ENCODE measurements at regions not wholly inside any gene's neighbourhood (a gene's known extent, or its start where the extent isn't known, plus 50 kb on each side); places are given as distances from the start of the nearest gene placed in this dataset.

DNA sequence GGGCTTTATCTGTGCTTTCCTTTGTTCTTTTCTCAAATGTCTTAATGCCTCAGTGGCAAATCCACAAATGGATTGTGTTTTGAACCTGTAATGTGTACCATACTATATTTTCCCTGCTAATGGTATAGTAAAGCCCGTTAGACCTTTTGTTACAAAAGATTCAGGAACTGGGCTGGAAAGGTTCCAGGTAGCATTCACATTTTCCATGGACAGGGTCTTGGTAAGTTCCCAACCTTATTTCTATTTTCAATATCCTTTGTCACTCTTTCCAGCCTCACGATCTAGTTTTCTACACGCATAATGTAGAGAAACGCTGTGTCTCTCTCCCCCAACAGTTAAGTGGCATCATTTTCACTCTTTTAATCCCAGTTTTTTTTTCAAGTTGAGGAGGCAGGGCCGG is 153.0 kb downstream of the PLCE1 start:
- Histone ChIP-seq H3K4me1 (ENCODE audit: control insufficient read depth in 1 of 2, insufficient read depth in 2 of 2, low read length in 2 of 2) (no peaks in the 10 kb centered on the region), H3K36me3 (replicated peaks in 1 of 2; ENCODE audit: control insufficient read depth in 1 of 2, insufficient read depth in 2 of 2, low read length in 2 of 2) (no peaks in the 10 kb centered on the region), H3K27ac (ENCODE audit: low read depth in 1 of 2, low read length in 2 of 2) (no peak overlapping the region), H3K9me3 (replicated peaks in 1 of 2; ENCODE audit: control insufficient read depth in 1 of 2, insufficient read depth in 1 of 2, low read length in 2 of 2) (peaks cover 0 to 5% of the 10 kb centered on the region in 2 donors), H3K27me3 (ENCODE audit: control insufficient read depth in 2 of 2, insufficient read depth in 2 of 2, low read length in 2 of 2) (no peaks in the 10 kb centered on the region), H3K9ac (ENCODE audit: insufficient read depth, low read length, poor library complexity, severe bottlenecking) (no peak overlapping the region), H3K4me2 (replicated peaks; ENCODE audit: extremely low read depth, low read length, poor library complexity, severe bottlenecking) (no peak overlapping the region), H2AFZ (ENCODE audit: insufficient read depth, low read depth, low read length, poor library complexity, severe bottlenecking) (no peak overlapping the region), H3K4me3 (replicated peaks in 1 of 3; ENCODE audit: low read depth in 2 of 3, low read length in 3 of 3) (no peak overlapping the region), H3K79me2 (ENCODE audit: insufficient read depth, low read length) (no peaks in the 10 kb centered on the region), H4K20me1 (ENCODE audit: insufficient read depth, low read length) (no peaks in the 10 kb centered on the region)
- DNase-seq: no peak
- TF ChIP-seq, protein P1, sequence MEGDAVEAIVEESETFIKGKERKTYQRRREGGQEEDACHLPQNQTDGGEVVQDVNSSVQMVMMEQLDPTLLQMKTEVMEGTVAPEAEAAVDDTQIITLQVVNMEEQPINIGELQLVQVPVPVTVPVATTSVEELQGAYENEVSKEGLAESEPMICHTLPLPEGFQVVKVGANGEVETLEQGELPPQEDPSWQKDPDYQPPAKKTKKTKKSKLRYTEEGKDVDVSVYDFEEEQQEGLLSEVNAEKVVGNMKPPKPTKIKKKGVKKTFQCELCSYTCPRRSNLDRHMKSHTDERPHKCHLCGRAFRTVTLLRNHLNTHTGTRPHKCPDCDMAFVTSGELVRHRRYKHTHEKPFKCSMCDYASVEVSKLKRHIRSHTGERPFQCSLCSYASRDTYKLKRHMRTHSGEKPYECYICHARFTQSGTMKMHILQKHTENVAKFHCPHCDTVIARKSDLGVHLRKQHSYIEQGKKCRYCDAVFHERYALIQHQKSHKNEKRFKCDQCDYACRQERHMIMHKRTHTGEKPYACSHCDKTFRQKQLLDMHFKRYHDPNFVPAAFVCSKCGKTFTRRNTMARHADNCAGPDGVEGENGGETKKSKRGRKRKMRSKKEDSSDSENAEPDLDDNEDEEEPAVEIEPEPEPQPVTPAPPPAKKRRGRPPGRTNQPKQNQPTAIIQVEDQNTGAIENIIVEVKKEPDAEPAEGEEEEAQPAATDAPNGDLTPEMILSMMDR (IDR thresholded peaks at IDR 0.05): no peak
- no peak overlapping the region for H3K4me3 Mint-ChIP-seq
- peaks cover 2 to 25% (median 10%) of the 10 kb centered on the region in 7 donors for H3K9me3 Mint-ChIP-seq
- intact Hi-C loops (cut with micrococcal nuclease): no loop called here
- H3K4me1 Mint-ChIP-seq: no peaks in the 10 kb centered on the region
- 94% methylated on average over 3 of the region's 5 CpGs for WGBS (ENCODE audit: insufficient coverage)
- no peak overlapping the region for H3K27ac Mint-ChIP-seq
- no peaks in the 10 kb centered on the region for H3K36me3 Mint-ChIP-seq
- peaks cover 0 to 6% (median 0%) of the 10 kb centered on the region in 3 donors for H3K27me3 Mint-ChIP-seq (ENCODE audit: low read depth in 3 of 3)

DNA sequence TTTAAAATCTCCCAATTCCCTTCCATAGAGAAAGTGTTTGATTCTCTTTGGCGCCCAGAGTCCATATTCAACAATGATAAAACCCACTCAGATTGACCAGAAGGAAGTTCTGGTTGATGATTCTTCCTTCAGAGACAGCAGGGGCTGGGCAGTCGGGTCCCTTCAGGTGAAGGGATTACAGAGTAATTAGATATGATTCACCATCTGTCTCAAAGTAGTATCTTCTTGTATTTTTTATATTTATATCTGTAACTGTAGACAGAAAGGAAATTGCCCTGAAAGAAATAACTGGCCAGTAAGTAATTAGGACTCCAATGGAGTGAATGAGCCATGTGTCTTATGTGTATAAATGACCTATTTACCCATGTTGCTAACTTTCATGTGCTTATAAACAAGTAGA is 156.0 kb downstream of the PLCE1 start:
- Histone ChIP-seq H4K20me1 (ENCODE audit: insufficient read depth, low read length) (no peaks in the 10 kb centered on the region), H3K9me3 (replicated peaks in 1 of 2; ENCODE audit: control insufficient read depth in 1 of 2, insufficient read depth in 1 of 2, low read length in 2 of 2) (peaks cover 0 to 5% of the 10 kb centered on the region in 2 donors), H3K9ac (ENCODE audit: insufficient read depth, low read length, poor library complexity, severe bottlenecking) (no peak overlapping the region), H3K79me2 (ENCODE audit: insufficient read depth, low read length) (no peaks in the 10 kb centered on the region), H3K4me3 (replicated peaks in 1 of 3; ENCODE audit: low read depth in 2 of 3, low read length in 3 of 3) (no peak overlapping the region), H2AFZ (ENCODE audit: insufficient read depth, low read depth, low read length, poor library complexity, severe bottlenecking) (no peak overlapping the region), H3K27ac (ENCODE audit: low read depth in 1 of 2, low read length in 2 of 2) (no peak overlapping the region), H3K27me3 (ENCODE audit: control insufficient read depth in 2 of 2, insufficient read depth in 2 of 2, low read length in 2 of 2) (no peaks in the 10 kb centered on the region), H3K36me3 (replicated peaks in 1 of 2; ENCODE audit: control insufficient read depth in 1 of 2, insufficient read depth in 2 of 2, low read length in 2 of 2) (no peaks in the 10 kb centered on the region), H3K4me2 (replicated peaks; ENCODE audit: extremely low read depth, low read length, poor library complexity, severe bottlenecking) (no peak overlapping the region), H3K4me1 (ENCODE audit: control insufficient read depth in 1 of 2, insufficient read depth in 2 of 2, low read length in 2 of 2) (no peaks in the 10 kb centered on the region)
- no CpG with 5 or more reads among the region's 2 CpGs for WGBS (ENCODE audit: insufficient coverage)
- TF ChIP-seq, protein P1 (IDR thresholded peaks at IDR 0.05): no peak
- H3K4me3 Mint-ChIP-seq: no peak overlapping the region
- no peaks in the 10 kb centered on the region for H3K36me3 Mint-ChIP-seq
- H3K27me3 Mint-ChIP-seq (ENCODE audit: low read depth in 3 of 3): peaks cover 0 to 6% (median 1%) of the 10 kb centered on the region in 3 donors
- no peaks in the 10 kb centered on the region for H3K4me1 Mint-ChIP-seq
- peaks cover 2 to 19% (median 10%) of the 10 kb centered on the region in 7 donors for H3K9me3 Mint-ChIP-seq
- H3K27ac Mint-ChIP-seq: no peak overlapping the region
- no peak for DNase-seq
- intact Hi-C loops (cut with micrococcal nuclease): no loop called here

Data from CD14-positive monocyte (primary cell).